GM23338 (cell line): ENCODE measurements at regions not wholly inside any gene's neighbourhood (a gene's known extent, or its start where the extent isn't known, plus 50 kb on each side); places are given as distances from the start of the nearest gene placed in this dataset.

Experiments used
- ATAC-seq: fragments of 200-7000 bp; cut with Tn5 transposase; 3 replicates; pipeline ENCODE4 v1.9.1; 2020
- DNase-seq: peaks from one replicate; pipeline ENCODE4 v3.0.0-alpha.2; 2015; ENCODE audit warnings: low spot score
- H2AFZ ChIP-seq: fragments of 200-600 bp; sonication (generic); 2 replicates; pipeline ENCODE4 v1.8.0; 2016; ENCODE audit warnings: antibody characterized with exemption, mild to moderate bottlenecking, moderate library complexity
- H3F3A ChIP-seq: fragments of 200-600 bp; sonication (generic); replicated peaks from 2 replicates; pipeline ENCODE4 v1.8.0; 2017; ENCODE audit warnings: antibody characterized with exemption, mixed run types, low read depth
- H3K27ac ChIP-seq: fragments of 200-600 bp; sonication (generic); 2 replicates; pipeline ENCODE4 v1.6.1; 2016; ENCODE audit warnings: low read depth
- H3K27me3 ChIP-seq: fragments of 200-600 bp; sonication (generic); 2 replicates; pipeline ENCODE4 v1.8.0; 2016; ENCODE audit warnings: mild to moderate bottlenecking, mixed run types, moderate library complexity; ENCODE audit not compliant: insufficient read depth
- H3K36me3 ChIP-seq: fragments of 200-600 bp; sonication (generic); 2 replicates; pipeline ENCODE4 v1.8.0; 2016; ENCODE audit warnings: mild to moderate bottlenecking; ENCODE audit not compliant: insufficient read depth
- H3K4me1 ChIP-seq: fragments of 200-600 bp; sonication (generic); 2 replicates; pipeline ENCODE4 v1.8.0; 2016; ENCODE audit warnings: mild to moderate bottlenecking, moderate library complexity; ENCODE audit not compliant: insufficient read depth
- H3K4me2 ChIP-seq: fragments of 200-600 bp; sonication (generic); 2 replicates; pipeline ENCODE4 v1.7.1; 2017; ENCODE audit warnings: mixed run types
- H3K4me3 ChIP-seq: fragments of 200-600 bp; sonication (generic); 2 replicates; pipeline ENCODE4 v1.6.1; 2016; ENCODE audit warnings: mixed run types
- H3K79me2 ChIP-seq: fragments of 200-600 bp; sonication (generic); replicated peaks from 2 replicates; pipeline ENCODE4 v1.8.0; 2017; ENCODE audit warnings: mild to moderate bottlenecking; ENCODE audit not compliant: insufficient read depth
- H3K9me2 ChIP-seq: fragments of 200-600 bp; sonication (generic); 2 replicates; pipeline ENCODE4 v1.8.0; 2017; ENCODE audit not compliant: insufficient read depth
- H4K20me1 ChIP-seq: fragments of 200-600 bp; sonication (generic); replicated peaks from 2 replicates; pipeline ENCODE4 v1.8.0; 2017; ENCODE audit warnings: mild to moderate bottlenecking; ENCODE audit not compliant: insufficient read depth
- H3K27ac Mint-ChIP-seq: 2 replicates; pipeline ENCODE4 v1.8.0; 2020; ENCODE audit warnings: inconsistent platforms, mild to moderate bottlenecking, moderate library complexity, mixed read lengths
- H3K27me3 Mint-ChIP-seq: 3 replicates; pipeline ENCODE4 v1.8.0; 2022; ENCODE audit warnings: low read depth, mild to moderate bottlenecking, moderate library complexity, mixed read lengths, inconsistent platforms; ENCODE audit not compliant: insufficient read depth, poor library complexity
- H3K36me3 Mint-ChIP-seq: 3 replicates; pipeline ENCODE4 v1.8.0; 2021; ENCODE audit warnings: low read depth, mild to moderate bottlenecking, inconsistent platforms, moderate library complexity, mixed read lengths
- H3K4me1 Mint-ChIP-seq: 3 replicates; pipeline ENCODE4 v1.8.0; 2020; ENCODE audit warnings: mild to moderate bottlenecking, inconsistent platforms, mixed read lengths
- H3K4me3 Mint-ChIP-seq: 3 replicates; pipeline ENCODE4 v1.8.0; 2021; ENCODE audit warnings: moderate library complexity, mild to moderate bottlenecking, inconsistent platforms, mixed read lengths
- H3K9me3 Mint-ChIP-seq: 3 replicates; pipeline ENCODE4 v1.8.0; 2020; ENCODE audit warnings: moderate library complexity, mild to moderate bottlenecking, inconsistent platforms, mixed read lengths
- CREB1 ChIP-seq: fragments of 250-450 bp; sonication (Bioruptor Pico); IDR thresholded peaks from 2 replicates; pipeline ENCODE4 v1.5.0; 2020; ENCODE audit warnings: low read depth, mild to moderate bottlenecking, moderate library complexity
- CTCF ChIP-seq, 2 experiments: fragments of 200-600 bp in 1 of 2; sonication (generic) in 1 of 2; conservative IDR thresholded peaks; 2 replicates each; pipeline versions ENCODE4 v1.5.1 to v1.6.1; 2016 to 2017; ENCODE audit warnings: antibody characterized with exemption in 2 of 2, low read depth in 2 of 2, mild to moderate bottlenecking in 2 of 2, moderate library complexity in 1 of 2
- ETS1 ChIP-seq: IDR thresholded peaks from 2 replicates; pipeline ENCODE4 v1.6.1; 2016; ENCODE audit warnings: antibody characterized with exemption
- EZH2 ChIP-seq: fragments of 200-600 bp; sonication (generic); IDR thresholded peaks from one replicate; pipeline ENCODE4 v1.8.0; 2017; ENCODE audit warnings: antibody characterized with exemption, mild to moderate bottlenecking, low read depth; ENCODE audit not compliant: unreplicated experiment
- JUNB ChIP-seq: IDR thresholded peaks from one replicate; pipeline ENCODE4 v1.6.1; 2016; ENCODE audit warnings: antibody characterized with exemption; ENCODE audit not compliant: unreplicated experiment
- NANOG ChIP-seq: IDR thresholded peaks from 2 replicates; pipeline ENCODE4 v1.6.1; 2016; ENCODE audit warnings: antibody characterized with exemption, borderline replicate concordance
- POLR2AphosphoS5 ChIP-seq: IDR thresholded peaks from 2 replicates; pipeline ENCODE4 v1.6.1; 2016; ENCODE audit warnings: antibody characterized with exemption, low read depth
- REST ChIP-seq: IDR thresholded peaks from one replicate; pipeline ENCODE4 v1.6.1; 2018; ENCODE audit warnings: antibody characterized with exemption; ENCODE audit not compliant: unreplicated experiment
- STAT1 ChIP-seq: IDR thresholded peaks from one replicate; pipeline ENCODE4 v1.6.1; 2016; ENCODE audit warnings: antibody characterized with exemption; ENCODE audit not compliant: unreplicated experiment
- ZNF114 ChIP-seq: fragments of 250-450 bp; sonication (Bioruptor Pico); IDR thresholded peaks from 2 replicates; pipeline ENCODE4 v1.5.0; 2020; ENCODE audit warnings: mild to moderate bottlenecking, moderate library complexity
- ZNF331 ChIP-seq: fragments of 250-450 bp; sonication (Bioruptor Pico); IDR thresholded peaks from 2 replicates; pipeline ENCODE4 v1.5.0; 2020; ENCODE audit warnings: low read depth, mild to moderate bottlenecking, moderate library complexity

GRCh38 chr2:168369031-168369430 is 87.0 kb upstream of the CERS6 start:
- H3K9me3 Mint-ChIP-seq, result peaks cover 9% of the 10 kb centered on the region
- no peaks in the 10 kb centered on the region for H3K4me1 Mint-ChIP-seq
- no peak for DNase-seq
- Histone ChIP-seq H3K79me2 (no peaks in the 10 kb centered on the region), H3K36me3 (no peaks in the 10 kb centered on the region), H2AFZ (no peak overlapping the region), H3F3A (no peaks in the 10 kb centered on the region), H3K27me3 (no peaks in the 10 kb centered on the region), H3K4me3 (no peak overlapping the region), H3K27ac (no peak overlapping the region), H4K20me1 (no peaks in the 10 kb centered on the region), H3K9me2 (no peaks in the 10 kb centered on the region), H3K4me2 (no peak overlapping the region), H3K4me1 (no peaks in the 10 kb centered on the region)
- no peak overlapping the region for H3K27ac Mint-ChIP-seq
- peaks cover 2% of the 10 kb centered on the region for H3K27me3 Mint-ChIP-seq
- ATAC-seq, result no peak
- TF ChIP-seq CTCF (conservative IDR thresholded peaks at IDR 0.05; ENCODE audit: low read depth in 2 of 2), result no peak
- TF ChIP-seq POLR2AphosphoS5, result no peak
- no peak for TF ChIP-seq EZH2
- TF ChIP-seq NANOG, result no peak
- no peak for TF ChIP-seq JUNB
- no peak for TF ChIP-seq CREB1
- TF ChIP-seq REST, result no peak
- no peak for TF ChIP-seq STAT1
- no peak for TF ChIP-seq ZNF331 (CRISPR knock-in tag)
- no peak for TF ChIP-seq ZNF114 (CRISPR knock-in tag)
- no peak for TF ChIP-seq ETS1
- no peak overlapping the region for H3K4me3 Mint-ChIP-seq
- H3K36me3 Mint-ChIP-seq, result no peaks in the 10 kb centered on the region
